Globus pallidus (tissue), 1 donor: ENCODE measurements at regions not wholly inside any gene's neighbourhood (a gene's known extent, or its start where the extent isn't known, plus 50 kb on each side); places are given as distances from the start of the nearest gene placed in this dataset.

Source experiments
- DNase-seq: peaks from one replicate; pipeline ENCODE4 v3.0.0-alpha.2; 2015; ENCODE audit warnings: low spot score

DNA sequence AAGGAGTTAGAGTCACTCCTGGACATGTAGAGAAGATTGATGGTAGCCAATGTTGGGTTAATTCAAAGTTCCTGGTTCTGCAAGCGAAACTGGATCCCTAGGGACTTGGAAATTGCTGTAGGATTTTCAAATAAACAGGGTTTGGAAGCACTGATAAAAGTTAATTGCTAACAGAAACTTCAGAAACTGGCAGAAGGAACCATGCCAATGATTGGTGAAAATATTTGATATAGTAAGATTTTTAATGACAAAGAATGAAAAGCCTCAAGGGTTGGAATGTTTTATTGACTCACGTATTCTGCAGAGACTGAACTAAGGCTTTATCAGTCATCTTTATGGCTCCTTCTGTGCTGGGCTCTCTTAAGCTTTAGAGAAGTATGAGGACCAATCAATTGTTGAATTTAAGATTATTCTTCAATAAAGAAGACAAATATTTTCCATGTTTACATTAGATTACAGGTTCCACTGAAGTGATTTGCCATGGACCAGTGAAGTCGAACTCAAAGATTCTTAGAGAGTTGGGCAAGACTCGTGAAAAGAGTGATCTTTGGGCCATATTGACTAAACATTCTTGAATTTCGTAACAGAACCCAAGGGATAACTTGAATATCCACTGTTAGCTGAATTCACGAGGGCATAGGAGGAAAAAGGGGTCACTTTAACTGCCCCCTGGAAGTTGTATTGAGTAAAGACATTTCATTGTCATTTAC lies 371.4 kb downstream of the HDGFL1 start:
- DNase-seq: no peak

DNA sequence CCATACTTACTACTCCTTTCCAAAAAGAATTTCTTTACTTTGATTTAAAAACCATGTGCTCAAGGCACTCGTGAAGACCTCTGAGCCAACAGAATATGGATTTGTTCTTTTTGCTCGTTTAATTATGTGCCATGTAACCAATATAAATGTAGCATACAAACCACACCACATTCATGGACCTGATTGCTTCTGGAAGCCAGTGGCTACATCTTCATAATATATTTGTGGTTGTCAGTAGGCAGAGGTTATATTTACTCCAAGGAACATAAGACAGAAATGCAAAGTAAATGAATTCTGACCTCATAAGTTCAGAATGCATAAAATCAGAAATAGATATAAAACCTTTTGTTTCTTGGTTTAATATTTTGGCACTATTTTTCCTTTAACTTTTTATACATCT lies 373.0 kb downstream of the HDGFL1 start:
- DNase-seq: no peak

DNA sequence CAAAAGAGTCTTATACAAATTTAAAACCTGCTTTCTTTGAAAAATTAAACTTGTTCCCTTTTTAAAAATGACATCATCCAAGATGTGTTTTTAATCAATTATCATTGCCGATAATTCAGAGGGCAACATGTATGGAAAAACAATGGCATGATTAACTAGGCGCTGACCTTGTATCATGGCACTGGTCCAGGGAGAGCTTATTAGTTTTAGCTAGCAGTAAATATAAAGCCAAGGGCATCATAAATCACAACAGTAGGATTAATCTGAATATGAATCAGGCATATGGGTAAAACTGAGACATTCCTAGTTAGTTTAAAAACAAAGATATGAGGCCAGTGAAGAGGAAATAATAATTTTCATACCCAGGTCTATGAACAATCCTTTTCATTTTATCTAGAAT lies 374.0 kb downstream of the HDGFL1 start:
- DNase-seq: no peak

DNA sequence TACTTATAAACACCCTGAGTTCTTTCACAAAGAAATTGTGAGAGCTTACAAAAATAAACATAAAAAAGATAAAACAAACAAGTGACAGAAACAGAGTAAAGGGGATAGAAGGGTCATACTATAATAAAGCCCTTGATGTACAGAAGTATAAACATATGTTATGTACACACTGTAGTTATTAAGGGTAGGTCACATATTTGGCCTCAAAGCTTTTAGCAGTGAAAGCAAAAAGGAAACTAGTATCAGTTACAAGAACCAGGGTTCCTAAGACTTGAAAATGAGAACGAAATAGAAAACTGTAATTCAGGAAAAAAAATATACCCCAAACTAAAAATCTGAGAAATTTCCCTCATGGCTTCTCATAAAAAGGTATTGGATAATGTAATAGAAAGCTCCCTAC lies 380.6 kb downstream of the HDGFL1 start:
- no peak for DNase-seq

DNA sequence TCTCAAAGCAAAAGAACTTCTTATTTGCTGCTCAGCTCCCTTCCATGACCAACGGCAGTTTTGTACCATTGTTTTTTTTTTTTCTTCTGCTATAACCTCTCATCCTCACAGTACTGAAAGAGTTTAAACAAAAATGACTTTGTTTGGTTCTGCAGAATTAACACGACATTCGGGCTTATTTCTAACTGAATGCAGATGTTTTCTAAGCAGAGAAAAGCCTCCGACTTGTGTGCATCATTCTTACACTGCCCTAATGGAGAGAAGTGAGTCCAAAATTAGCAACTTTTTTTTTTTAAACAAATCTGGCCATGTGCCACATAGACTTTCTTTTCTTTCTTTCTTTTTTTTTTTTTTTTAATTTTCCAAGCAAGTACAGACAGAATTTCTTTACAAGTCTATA lies 382.7 kb downstream of the HDGFL1 start:
- no peak for DNase-seq

DNA sequence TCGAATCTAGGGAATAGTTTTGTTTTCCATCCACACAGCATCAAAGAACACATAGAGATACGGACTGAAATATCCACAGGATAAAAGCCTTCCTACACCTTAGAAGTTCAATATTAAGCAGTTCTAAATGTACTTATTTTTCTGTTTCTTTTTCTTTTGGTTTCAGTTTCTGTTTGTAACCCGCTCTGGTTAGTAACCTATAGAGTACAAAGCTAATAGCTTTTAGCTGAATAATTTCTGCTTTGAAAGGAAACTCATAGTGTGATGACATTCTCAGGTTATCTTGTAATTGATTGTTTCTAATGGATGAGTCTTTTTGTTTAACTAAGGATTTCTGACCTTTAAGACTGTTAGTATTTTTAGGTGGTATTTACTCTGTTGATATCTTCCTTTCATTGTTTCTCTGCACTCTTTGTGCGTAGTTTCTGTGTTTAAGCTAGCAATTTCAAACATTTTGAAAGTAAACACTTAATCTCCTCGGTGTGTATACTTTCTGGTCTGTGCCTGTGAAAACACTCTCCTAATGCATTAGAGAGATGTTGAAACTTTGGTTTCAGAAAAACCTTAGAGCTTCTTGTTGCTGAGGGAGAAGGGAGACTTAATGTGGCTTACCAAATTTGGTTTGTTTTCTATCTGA lies 385.5 kb downstream of the HDGFL1 start:
- no peak for DNase-seq

DNA sequence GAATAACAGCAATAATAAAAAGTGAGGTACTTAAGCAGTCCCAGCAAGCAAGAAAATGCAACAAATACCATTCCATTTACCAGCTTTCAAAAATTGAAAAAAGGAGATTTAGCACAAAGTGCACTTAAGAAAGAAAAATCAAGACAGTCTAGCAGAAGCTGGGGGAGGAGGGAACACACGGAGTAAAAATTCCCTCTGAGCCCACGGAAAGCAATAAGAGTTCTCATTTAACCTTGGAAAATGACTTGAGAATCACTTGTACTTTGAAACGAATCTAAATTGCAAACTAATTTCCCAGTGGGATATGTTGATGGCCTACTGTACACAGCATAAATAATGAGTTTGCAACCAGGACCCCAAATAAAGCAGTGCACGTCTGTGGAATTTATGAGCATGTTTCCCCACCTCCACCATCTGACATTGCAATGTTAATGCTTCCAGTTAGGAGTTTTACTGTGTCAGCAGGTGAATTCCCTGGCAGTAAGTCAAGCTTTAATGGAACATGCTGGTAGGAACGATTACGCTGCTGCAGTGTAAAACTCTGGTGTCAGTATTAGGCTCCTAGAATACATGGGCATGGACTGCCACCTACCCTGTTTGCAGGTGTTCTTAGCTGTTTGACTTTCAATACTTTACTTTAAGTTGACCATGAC lies 386.8 kb downstream of the HDGFL1 start:
- DNase-seq: no peak

DNA sequence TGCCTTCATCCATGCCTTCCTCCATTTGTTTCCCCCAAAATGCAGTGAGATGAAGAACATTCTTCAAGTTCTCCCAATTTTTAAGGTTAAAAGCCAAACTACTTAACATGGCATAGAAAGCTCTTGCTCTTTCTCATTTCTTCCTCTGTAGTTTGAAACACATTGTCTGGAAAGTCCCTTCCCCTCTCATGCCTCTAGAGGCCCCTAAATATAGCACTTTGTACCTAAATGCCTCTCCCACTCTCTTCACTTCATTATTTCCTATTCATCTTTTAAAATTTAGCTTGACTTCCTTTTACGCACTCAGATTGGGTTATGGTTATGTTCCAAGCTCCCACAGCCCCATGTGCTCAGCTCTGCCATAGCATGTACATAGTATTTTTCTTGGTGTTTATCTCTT lies 389.3 kb downstream of the HDGFL1 start:
- DNase-seq: no peak

DNA sequence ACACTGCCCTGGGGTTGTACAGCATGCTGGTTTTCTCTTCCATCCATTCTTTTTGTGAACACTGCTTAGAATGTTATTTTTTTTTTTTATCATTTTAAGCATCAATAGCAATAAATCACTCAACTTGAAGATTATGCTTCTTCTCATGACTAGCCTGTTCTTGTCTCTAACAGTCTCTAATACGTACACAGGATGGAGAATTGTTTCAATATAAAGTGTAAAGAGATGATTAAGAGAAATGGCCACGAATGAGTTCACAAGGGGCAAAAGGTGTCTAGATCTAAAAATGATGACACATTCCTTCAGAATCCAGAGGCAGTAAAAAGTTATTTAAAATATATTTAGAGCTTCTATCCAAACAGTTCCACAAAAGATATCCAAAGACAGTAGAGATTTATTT lies 390.2 kb downstream of the HDGFL1 start:
- DNase-seq: no peak

DNA sequence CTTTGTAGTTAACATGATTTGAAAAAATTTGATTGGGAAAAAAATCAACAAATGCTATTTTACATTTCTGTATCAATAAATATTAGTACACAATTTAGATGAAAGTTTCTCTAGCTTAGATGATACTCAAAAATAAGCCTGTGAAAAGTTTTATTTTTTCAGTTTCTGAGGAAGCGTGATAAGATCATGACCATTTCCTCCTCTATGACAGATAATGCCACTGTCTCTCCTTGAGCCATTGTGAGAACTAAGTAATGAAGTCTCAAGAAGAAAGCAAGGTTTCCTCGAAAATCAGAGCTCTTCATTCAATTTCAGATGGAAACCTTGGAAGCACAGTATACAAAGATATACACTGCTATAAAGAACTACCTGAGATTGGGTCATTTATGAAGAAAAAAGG lies 395.0 kb downstream of the HDGFL1 start:
- DNase-seq: no peak

DNA sequence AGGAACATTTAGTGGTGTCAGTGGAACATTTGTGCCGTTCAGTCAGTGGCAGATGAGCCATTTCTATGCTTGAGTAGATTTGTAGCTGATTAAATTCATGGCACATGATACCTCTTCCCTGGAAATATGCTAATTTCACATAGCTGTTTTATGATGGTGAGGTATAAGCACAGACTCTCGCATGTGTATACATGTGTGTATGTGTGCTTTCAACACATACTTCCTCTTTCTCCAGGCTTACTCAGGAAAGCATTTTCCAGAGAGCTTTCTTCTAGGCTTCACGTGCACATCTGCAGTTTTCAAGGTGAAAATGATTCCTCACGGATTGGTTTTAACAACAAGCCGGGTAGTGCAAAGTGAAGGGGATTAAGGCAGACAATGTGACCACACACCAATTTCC lies 396.5 kb downstream of the HDGFL1 start:
- no peak for DNase-seq

DNA sequence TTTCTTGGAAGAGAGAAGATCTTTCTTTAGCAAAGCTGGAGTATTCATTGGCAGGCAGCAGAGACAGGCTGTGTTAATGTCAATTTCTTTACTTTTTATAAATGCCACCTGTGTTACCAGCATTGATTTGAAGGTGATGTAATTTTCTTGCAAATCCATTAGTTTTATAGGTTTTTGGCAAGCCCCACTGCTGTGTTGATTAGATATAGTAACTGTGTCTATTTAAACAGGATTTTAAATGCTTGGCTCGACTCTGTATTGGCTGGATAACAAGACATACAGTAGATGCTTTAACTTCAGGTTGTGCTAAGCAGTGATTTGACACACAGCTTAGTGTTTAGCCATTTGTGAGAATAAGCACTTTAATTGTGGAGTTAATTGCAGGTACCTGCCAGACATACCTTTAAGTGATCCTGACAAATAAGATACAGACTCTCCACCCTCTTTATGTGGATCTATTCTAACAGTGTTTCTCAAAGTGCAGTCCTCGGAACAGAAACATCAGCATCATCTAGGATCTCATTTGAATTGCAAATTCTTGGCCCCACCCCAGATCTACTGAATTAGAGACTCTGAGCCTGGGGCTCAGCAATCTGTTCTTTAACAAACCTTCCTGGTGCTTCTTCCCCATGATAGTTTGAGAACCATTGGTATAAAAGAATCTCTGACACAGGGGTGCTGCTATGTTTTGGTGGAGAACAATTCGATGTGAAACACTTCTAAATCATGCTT lies 397.5 kb downstream of the HDGFL1 start:
- no peak for DNase-seq

DNA sequence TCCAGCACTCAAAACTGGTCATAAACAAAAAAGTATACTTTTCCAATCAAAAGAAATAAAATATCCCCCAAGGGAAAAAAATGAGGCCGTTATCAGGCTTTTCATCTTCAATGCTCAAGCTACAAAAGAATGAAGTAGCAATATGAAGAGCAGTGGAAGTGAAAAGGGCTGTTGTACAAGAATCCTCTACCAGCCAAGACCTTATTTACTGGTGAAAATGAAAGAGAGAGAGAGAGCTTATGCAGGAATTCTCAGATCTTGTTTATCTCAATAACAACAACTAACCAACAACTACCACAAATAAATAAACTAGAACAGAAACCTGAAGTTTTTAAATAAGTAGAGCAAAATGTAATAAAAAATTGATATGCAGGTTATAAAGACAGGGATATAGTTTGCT lies 400.6 kb downstream of the HDGFL1 start:
- no peak for DNase-seq

DNA sequence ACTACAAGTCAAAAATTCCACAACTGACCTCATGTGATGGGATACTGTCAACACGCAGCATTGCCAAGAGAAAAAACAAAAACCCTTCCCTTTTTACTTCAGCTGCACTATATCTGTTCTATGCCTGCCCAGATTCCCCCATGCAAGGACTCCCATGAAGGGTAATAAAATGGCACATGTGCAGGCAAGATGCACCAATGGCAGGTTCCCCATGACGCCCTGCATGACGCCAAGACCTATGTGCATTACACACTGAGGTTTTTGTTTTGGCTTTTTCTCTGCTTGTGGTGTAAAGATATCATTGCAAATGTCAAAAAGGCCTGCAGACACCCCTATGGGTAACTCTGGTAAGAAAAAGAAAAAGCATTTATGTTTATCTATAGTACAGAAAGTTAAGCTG lies 403.4 kb downstream of the HDGFL1 start:
- no peak for DNase-seq

DNA sequence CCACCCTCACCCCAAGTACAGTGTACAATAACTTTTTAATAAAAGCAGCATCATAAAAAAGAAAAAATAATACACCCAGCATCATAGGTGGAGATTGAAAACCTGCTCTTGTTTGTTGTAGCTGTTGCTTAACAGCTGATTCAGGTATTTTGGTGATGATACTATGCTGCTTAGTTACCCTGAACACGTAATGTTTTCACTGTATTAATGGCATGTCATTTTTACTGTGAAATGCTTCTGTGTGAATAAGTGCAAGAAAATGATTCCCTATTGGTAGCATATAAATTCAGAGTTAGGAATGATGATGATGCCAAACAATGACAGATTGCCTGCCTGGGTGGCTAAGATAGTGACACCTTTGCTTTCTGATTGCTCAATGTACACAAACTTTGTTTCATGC lies 405.7 kb downstream of the HDGFL1 start:
- DNase-seq: no peak

DNA sequence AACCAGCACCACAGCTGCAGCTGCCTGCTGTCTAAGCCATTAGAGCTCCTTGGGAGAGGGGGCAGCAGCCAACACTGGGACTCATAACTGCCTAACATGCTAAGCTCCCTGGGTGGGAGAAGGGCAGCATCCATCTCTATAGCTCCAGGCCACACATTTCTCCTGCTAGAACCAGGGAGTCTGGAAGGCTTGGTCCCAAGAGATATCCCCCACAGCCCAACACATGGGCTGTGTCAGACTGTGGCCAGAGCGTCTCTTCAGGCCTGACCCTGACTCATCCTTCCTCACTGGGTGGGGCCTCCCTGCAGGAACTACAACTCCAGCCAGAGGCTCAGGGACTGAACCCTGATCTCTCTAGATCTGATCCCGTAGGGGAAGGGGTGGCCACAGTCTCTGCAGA lies 411.1 kb downstream of the HDGFL1 start:
- DNase-seq: no peak

DNA sequence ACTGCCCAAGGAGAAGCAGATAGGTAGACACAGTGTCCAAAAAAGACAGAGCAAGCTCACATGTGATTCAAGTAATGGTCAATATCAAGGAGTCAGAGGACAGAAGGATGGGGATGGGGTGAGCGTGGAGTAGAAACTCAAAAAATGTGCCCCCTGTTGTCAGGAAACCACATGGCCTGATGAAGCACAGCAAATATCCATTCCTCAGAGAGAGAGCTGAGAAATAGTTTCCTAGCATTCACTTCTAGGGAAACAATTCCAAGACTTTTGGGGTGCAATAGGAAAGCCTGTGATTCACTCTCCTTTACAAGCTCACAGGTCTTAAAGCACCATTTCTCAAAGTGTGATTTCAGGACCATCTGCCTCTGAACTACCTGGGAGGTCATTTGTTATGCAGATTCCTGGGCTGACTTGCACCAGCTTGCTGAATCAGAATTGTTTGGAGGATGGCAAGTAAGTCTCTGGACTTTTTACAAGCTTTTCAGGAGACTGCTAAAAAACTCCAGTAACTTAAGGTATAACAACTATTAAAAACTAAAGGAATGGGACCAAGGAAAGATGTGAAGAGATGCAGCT lies 432.8 kb downstream of the HDGFL1 start:
- DNase-seq: no peak

DNA sequence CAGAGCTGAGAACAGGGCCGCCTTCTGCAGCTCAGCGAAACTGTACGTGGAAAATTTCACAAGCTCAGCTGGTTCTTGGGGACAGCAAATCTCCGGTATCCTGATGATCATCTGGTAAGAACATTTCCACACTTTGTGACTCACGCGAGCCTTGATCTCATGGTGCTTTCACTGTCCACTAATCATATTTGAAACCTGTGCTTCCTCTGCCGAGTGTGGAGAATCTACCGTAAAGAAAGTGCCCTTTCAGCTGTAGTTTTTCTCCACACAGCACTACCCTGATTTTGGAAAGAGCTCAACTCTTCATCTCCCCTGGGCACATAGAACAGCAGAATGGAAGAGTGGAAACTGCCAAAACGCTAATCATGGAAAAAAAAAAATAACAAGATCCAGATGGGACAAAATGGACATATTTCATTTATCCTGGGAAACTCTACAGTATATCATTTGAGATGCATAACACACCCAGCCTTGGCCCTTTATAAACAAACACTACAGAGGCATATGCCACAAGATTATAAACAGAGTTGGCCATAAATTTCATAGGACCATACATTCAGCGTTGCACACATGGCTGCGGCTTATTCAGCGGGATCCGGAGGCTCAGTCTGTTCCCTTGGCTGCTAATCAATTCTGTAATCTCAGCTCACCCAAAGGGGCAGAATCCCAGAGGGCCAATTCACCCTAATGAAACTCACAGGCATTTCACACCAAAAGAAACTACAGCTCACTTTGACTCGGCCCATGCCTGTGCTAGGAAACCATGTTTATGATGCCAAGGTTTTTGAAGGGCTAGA lies 434.5 kb downstream of the HDGFL1 start:
- DNase-seq: no peak

DNA sequence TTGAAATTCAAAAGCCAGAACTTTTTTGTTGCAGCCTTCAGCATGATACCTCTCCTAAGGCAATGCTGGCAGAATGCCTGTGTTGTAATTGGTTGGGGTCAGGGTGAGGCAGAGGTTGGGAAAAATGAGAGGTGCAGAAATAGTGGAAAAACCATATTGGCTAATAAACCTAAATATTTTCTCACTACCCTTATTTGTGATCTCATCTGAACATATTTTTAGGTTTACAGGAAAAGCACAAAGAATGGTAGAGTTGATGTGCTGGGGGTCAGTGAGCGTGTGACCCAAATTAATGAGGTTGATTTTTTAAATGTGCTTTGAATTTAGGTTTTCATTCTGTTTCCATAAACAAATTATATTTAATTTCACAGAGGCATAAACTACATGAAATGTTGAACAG lies 437.3 kb downstream of the HDGFL1 start:
- no peak for DNase-seq

DNA sequence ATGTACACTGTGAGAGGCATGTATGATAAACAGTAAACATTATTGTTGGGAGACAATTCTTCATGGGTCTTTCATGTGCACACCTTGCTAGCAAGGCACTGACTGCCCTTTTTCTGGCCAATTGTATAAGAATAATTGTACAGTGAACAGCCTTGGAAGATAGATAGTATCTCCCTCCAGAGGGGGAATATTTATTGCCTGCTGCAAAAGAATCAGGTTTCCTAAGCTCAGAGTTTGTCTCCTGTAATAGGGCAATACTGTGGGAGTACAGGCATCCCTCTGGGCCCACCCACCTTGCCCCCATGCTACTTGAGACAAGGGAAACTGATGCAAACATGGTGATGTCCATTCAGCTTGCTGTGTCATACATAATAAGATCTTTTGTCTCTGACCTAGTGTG lies 442.2 kb downstream of the HDGFL1 start:
- no peak for DNase-seq

DNA sequence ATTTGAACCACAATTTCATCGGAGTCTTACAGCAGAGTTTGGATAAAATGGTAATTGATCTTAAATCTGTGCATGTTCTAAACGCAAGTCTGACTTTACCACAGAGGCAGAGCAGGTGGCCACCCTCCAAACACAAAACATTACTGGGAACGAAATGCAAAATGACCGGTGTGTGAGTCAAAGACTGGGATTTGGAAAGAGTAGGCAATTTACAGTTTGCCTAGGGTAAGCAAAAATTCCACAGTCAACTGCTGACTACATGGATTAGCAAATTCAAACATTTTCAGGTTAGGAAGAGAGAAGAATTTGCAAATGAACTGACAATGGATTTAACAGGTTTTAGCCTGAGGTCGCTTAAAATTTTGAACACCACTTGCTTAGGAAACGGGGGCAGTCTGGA lies 444.4 kb downstream of the HDGFL1 start:
- no peak for DNase-seq

DNA sequence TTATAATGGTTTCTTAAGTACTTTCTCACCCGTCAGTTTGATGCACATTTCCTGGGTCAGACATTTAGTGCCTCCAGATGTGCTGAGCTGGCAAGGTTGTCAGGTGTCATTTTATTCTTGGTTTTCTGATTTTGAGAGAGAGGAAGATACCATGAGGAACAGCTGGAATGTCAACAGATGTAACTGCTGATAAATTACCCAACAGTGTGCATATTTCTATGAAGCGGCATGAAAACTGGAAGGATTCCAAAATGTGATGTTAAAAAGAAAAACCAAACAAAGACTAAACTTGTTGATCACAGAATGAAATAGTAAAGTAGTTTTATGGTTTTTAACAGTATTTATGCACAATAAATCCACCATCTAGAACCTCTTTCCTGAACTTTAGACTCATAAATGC lies 447.3 kb downstream of the HDGFL1 start:
- no peak for DNase-seq
